Brain microvascular endothelial cell (primary cell): ENCODE measurements at regions not wholly inside any gene's neighbourhood (a gene's known extent, or its start where the extent isn't known, plus 50 kb on each side); places are given as distances from the start of the nearest gene placed in this dataset.

Experiments used
- DNase-seq: peaks from one replicate; pipeline ENCODE4 v3.0.0-alpha.2; 2020
- H3K27ac ChIP-seq: fragments of 250-450 bp; sonication (Bioruptor Pico); 2 replicates; pipeline ENCODE4 v1.5.1; 2020; ENCODE audit warnings: mild to moderate bottlenecking, moderate library complexity
- H3K27me3 ChIP-seq: fragments of 250-450 bp; sonication (Bioruptor Pico); replicated peaks from 2 replicates; pipeline ENCODE4 v1.5.1; 2020; ENCODE audit warnings: mild to moderate bottlenecking
- H3K36me3 ChIP-seq: fragments of 250-450 bp; sonication (Bioruptor Pico); replicated peaks from 2 replicates; pipeline ENCODE4 v1.5.1; 2020; ENCODE audit warnings: mild to moderate bottlenecking
- H3K4me3 ChIP-seq: 2 replicates; pipeline ENCODE4 v1.5.1; 2011; ENCODE audit warnings: low read depth, mild to moderate bottlenecking, control low read depth, low read length, moderate library complexity
- CTCF ChIP-seq: IDR thresholded peaks from 2 replicates; pipeline ENCODE4 v1.5.1; 2011; ENCODE audit warnings: low read depth, mild to moderate bottlenecking, moderate library complexity, low read length, control low read depth, inconsistent platforms; ENCODE audit errors: missing control alignments
- in situ Hi-C: cut with HindIII; loops from 2 replicates; pipeline ENCODE4 v1.10.0; 2017; ENCODE audit warnings: low sequenced_read_pairs, low pct_ligation_motif_present

- DNase-seq: no peak
- in situ Hi-C loops: no loop called here
- Histone ChIP-seq H3K27ac (no peak overlapping the region), H3K27me3 (no peaks in the 10 kb centered on the region), H3K4me3 (no peak overlapping the region), H3K36me3 (no peaks in the 10 kb centered on the region)
- no peak for TF ChIP-seq CTCF
Observed at GRCh38 chr10:110372656-110373055, 67.9 kb upstream of the SMNDC1 start.

GRCh38 chr10:110373059-110373458 lies 68.3 kb upstream of the SMNDC1 start:
- no peak overlapping the region for H3K27ac ChIP-seq
- H3K36me3 ChIP-seq: no peaks in the 10 kb centered on the region
- no peak for TF ChIP-seq CTCF
- DNase-seq: no peak
- no peaks in the 10 kb centered on the region for H3K27me3 ChIP-seq
- no peak overlapping the region for H3K4me3 ChIP-seq
- in situ Hi-C loops: no loop called here

DNA sequence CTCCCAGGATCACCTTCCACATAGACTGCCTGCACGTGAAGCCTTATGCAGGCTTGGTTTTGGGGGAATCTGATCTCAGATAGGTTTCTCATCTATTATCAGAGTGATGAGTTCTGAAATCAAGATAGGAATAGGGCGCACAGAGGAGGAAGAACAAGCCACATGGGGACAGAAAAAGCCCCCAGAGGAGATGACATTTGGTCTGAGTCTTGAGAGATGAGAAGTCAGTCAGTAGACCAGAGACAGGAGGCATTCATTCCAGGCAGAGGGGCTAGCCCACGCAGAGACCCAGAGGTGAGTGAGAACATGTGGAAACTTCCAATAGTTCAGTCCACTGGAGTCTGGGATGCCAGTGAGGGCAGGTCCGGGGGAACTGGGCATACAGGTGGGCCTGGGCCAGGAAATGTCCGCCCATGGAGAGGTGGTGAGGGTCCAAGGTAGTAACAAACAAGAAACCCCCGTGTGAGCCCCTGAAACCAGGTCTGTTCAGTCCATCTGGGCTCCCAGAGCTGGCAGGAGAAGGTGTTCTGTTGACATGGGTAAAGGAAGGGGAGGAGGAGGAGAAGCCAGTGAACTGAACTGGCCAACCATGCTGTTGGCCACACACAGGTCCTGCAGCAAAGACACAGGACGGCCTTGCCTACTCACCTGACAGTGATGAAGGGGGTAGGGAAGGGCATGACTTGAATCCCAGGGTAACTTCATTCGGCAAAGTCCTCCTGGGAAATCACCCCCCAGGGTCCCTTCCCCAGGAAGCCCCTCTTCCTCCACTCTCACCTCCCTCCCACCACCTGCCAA lies 69.3 kb upstream of the SMNDC1 start:
- Histone ChIP-seq H3K27me3 (no peaks in the 10 kb centered on the region), H3K36me3 (no peaks in the 10 kb centered on the region), H3K27ac (no peak overlapping the region), H3K4me3 (no peak overlapping the region)
- in situ Hi-C loops: no loop called here
- no peak for DNase-seq
- no peak for TF ChIP-seq CTCF

- no peak for DNase-seq
- in situ Hi-C loops: no loop called here
Observed at GRCh38 chr10:110375121-110375520, 70.4 kb upstream of the SMNDC1 start.

DNA sequence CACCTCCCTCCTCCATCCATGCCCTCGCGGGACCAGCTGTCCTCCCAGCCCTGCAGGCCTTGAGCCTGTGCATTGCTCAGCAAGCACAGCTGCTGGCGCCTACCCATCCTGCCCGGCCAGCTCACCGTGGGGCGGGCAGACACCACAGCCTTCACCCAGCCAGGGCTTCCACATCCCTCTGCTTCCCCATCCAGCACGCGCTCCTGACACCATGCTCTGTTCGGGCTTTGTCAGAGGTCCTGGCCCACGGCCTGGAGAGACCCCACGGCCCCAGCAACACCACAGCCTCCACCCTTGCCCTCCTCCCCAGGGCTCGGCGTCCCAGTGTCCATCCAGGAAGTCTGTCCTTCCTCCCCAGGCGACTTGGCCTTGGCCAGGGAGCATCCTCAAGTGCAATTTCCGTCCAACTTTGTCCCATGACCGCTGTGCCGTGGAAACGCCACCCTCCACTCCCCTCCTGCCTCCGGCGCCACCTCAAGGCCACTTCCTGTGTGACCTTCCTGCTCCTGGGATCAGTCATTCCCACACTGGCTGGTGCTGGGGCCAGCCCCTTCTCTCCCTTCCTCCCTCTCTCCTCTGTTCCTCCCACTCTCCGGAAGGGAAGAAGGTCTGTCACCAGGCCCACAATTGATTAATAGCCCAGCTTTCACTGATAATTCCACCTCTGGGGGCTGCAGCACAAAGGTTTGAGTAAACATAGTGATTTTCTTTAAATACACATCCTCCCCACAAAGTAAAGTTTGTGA lies 71.5 kb upstream of the SMNDC1 start:
- TF ChIP-seq CTCF: no peak
- H3K27ac ChIP-seq: no peak overlapping the region

More at GRCh38 chr10:110375121-110375520, 70.4 kb upstream of the SMNDC1 start:
- H3K27me3 ChIP-seq: no peaks in the 10 kb centered on the region
- TF ChIP-seq CTCF: no peak
- H3K27ac ChIP-seq: no peak overlapping the region
- H3K36me3 ChIP-seq: no peaks in the 10 kb centered on the region
- H3K4me3 ChIP-seq: no peak overlapping the region

More for the DNA sequence above, 71.5 kb upstream of the SMNDC1 start:
- no peaks in the 10 kb centered on the region for H3K36me3 ChIP-seq
- no peak overlapping the region for H3K4me3 ChIP-seq
- H3K27me3 ChIP-seq: no peaks in the 10 kb centered on the region
- in situ Hi-C loops: no loop called here
- DNase-seq: no peak
